ENCODE measurements at regions not wholly inside any gene's neighbourhood (a gene's known extent, or its start where the extent isn't known, plus 50 kb on each side); places are given as distances from the start of the nearest gene placed in this dataset.

GRCh38 chr7:156445997-156446761 lies 194.4 kb upstream of the RNF32 start:
- in situ Hi-C loops (cut with HindIII; ENCODE audit: low pct_unique_long_range_greater_than_20kb, low sequenced_read_pairs), result no loop called here
- no peak for DNase-seq (ENCODE audit: low read depth, low spot score)

- in situ Hi-C loops (cut with HindIII; ENCODE audit: low pct_unique_long_range_greater_than_20kb, low sequenced_read_pairs), result no loop called here
Observed at GRCh38 chr7:156442516-156442915, 198.1 kb upstream of the RNF32 start.

GRCh38 chr7:156440456-156440855 lies 200.1 kb upstream of the RNF32 start:
- DNase-seq (ENCODE audit: low read depth, low spot score), result no peak
- in situ Hi-C loops (cut with HindIII; ENCODE audit: low pct_unique_long_range_greater_than_20kb, low sequenced_read_pairs), result no loop called here

More at GRCh38 chr7:156442516-156442915, 198.1 kb upstream of the RNF32 start:
- no peak for DNase-seq (ENCODE audit: low read depth, low spot score)

GRCh38 chr7:156438011-156438410 lies 202.6 kb upstream of the RNF32 start:
- in situ Hi-C loops (cut with HindIII; ENCODE audit: low pct_unique_long_range_greater_than_20kb, low sequenced_read_pairs), result no loop called here
- DNase-seq (ENCODE audit: low read depth, low spot score), result peak; percentile 92

GRCh38 chr7:156437021-156437614 lies 203.5 kb upstream of the RNF32 start:
- in situ Hi-C loops (cut with HindIII; ENCODE audit: low pct_unique_long_range_greater_than_20kb, low sequenced_read_pairs), result no loop called here

GRCh38 chr7:156435486-156436231 lies 204.9 kb upstream of the RNF32 start:
- in situ Hi-C loops (cut with HindIII; ENCODE audit: low pct_unique_long_range_greater_than_20kb, low sequenced_read_pairs), result no loop called here
- DNase-seq (ENCODE audit: low read depth, low spot score), result no peak

More at GRCh38 chr7:156437021-156437614, 203.5 kb upstream of the RNF32 start:
- no peak for DNase-seq (ENCODE audit: low read depth, low spot score)

GRCh38 chr7:156434706-156435105 lies 205.9 kb upstream of the RNF32 start:
- in situ Hi-C loops (cut with HindIII; ENCODE audit: low pct_unique_long_range_greater_than_20kb, low sequenced_read_pairs), result no loop called here
- DNase-seq (ENCODE audit: low read depth, low spot score), result no peak

- no peak for DNase-seq (ENCODE audit: low read depth, low spot score)
- in situ Hi-C loops (cut with HindIII; ENCODE audit: low pct_unique_long_range_greater_than_20kb, low sequenced_read_pairs), result no loop called here
Observed at GRCh38 chr7:156432018-156432417, 208.6 kb upstream of the RNF32 start.

- in situ Hi-C loops (cut with HindIII; ENCODE audit: low pct_unique_long_range_greater_than_20kb, low sequenced_read_pairs), result no loop called here
Observed at GRCh38 chr7:156430109-156430508, 210.5 kb upstream of the RNF32 start.

GRCh38 chr7:156429514-156429913 lies 211.1 kb upstream of the RNF32 start:
- in situ Hi-C loops (cut with HindIII; ENCODE audit: low pct_unique_long_range_greater_than_20kb, low sequenced_read_pairs), result no loop called here
- DNase-seq (ENCODE audit: low read depth, low spot score), result no peak

More at GRCh38 chr7:156430109-156430508, 210.5 kb upstream of the RNF32 start:
- no peak for DNase-seq (ENCODE audit: low read depth, low spot score)

- no peak for DNase-seq (ENCODE audit: low read depth, low spot score)
- in situ Hi-C loops (cut with HindIII; ENCODE audit: low pct_unique_long_range_greater_than_20kb, low sequenced_read_pairs), result no loop called here
Observed at GRCh38 chr7:156423876-156424275, 216.7 kb upstream of the RNF32 start.

- in situ Hi-C loops (cut with HindIII; ENCODE audit: low pct_unique_long_range_greater_than_20kb, low sequenced_read_pairs), result no loop called here
- DNase-seq (ENCODE audit: low read depth, low spot score), result no peak
Observed at GRCh38 chr7:156420496-156420895, 220.1 kb upstream of the RNF32 start.

GRCh38 chr7:156419782-156420181 lies 220.8 kb upstream of the RNF32 start:
- DNase-seq (ENCODE audit: low read depth, low spot score), result no peak
- in situ Hi-C loops (cut with HindIII; ENCODE audit: low pct_unique_long_range_greater_than_20kb, low sequenced_read_pairs), result no loop called here

GRCh38 chr7:156402255-156402654 lies 238.3 kb upstream of the RNF32 start:
- DNase-seq (ENCODE audit: low read depth, low spot score), result no peak
- in situ Hi-C loops (cut with HindIII; ENCODE audit: low pct_unique_long_range_greater_than_20kb, low sequenced_read_pairs), result no loop called here

GRCh38 chr7:156401617-156402016 lies 239.0 kb upstream of the RNF32 start:
- no peak for DNase-seq (ENCODE audit: low read depth, low spot score)
- in situ Hi-C loops (cut with HindIII; ENCODE audit: low pct_unique_long_range_greater_than_20kb, low sequenced_read_pairs), result no loop called here

GRCh38 chr7:156400046-156400445 lies 240.5 kb upstream of the RNF32 start:
- DNase-seq (ENCODE audit: low read depth, low spot score), result no peak
- in situ Hi-C loops (cut with HindIII; ENCODE audit: low pct_unique_long_range_greater_than_20kb, low sequenced_read_pairs), result no loop called here

GRCh38 chr7:156397249-156397648 lies 243.3 kb upstream of the RNF32 start:
- in situ Hi-C loops (cut with HindIII; ENCODE audit: low pct_unique_long_range_greater_than_20kb, low sequenced_read_pairs), result no loop called here
- no peak for DNase-seq (ENCODE audit: low read depth, low spot score)

- no peak for DNase-seq (ENCODE audit: low read depth, low spot score)
- in situ Hi-C loops (cut with HindIII; ENCODE audit: low pct_unique_long_range_greater_than_20kb, low sequenced_read_pairs), result no loop called here
Observed at GRCh38 chr7:156389116-156389692, 251.4 kb upstream of the RNF32 start.
